ENCODE measurements at regions not wholly inside any gene's neighbourhood (a gene's known extent, or its start where the extent isn't known, plus 50 kb on each side); places are given as distances from the start of the nearest gene placed in this dataset.

DNA sequence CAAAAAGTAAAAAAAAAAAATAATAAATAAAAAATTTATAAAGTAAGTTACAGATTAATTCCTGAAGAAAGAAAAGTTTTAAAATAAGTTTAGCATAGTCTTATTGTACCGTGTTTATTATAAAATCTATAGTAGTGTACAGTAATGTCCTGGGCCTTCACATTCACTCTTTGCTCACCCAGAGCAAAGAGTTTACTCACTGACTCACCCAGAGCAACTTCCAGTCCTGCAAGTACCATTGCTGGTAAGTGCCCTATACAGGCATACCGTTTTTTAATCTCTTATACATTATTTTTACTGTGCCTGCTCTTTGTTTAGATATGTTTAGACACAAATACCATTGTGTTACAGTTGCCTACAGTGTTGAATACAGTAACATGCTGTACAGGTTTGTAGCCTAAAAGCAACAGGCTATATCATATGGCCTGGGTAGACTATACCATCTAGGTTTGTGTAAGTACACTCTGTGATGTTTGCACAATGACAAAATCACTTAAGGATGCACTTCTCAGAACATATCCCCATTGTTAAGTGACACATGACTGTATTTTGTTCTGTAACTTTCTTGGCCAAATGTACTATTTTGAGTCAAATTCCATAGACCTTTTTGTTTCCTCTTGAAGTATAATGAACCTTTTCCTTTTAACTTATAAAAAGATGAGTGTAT, 199.0 kb upstream of the NUDT6 start (continued):
- TF ChIP-seq, protein P1, sequence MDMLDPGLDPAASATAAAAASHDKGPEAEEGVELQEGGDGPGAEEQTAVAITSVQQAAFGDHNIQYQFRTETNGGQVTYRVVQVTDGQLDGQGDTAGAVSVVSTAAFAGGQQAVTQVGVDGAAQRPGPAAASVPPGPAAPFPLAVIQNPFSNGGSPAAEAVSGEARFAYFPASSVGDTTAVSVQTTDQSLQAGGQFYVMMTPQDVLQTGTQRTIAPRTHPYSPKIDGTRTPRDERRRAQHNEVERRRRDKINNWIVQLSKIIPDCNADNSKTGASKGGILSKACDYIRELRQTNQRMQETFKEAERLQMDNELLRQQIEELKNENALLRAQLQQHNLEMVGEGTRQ (IDR thresholded peaks at IDR 0.05; ENCODE audit: low read depth, low read length): no peak
- no peak for TF ChIP-seq FOS (IDR thresholded peaks at IDR 0.05; ENCODE audit: low read depth, low read length)

DNA sequence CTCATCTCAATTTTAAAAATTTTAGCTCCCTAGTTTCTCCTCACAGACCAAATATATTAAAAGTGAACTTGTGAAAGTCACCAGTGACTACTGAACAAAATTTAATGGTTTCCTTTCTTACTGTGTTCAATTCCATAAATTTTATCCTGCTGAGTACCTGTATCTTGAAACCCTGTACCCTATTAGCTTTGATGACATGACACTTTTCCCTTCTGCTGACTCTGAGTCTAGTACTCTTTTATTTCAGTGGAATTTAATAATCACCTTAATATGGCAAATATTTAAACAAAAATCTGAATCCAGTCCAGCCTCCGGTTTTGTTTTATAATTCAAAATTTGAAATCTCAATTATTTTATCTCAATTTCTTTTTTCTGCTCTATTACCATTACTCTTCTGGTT, 203.1 kb upstream of the NUDT6 start:
- Histone ChIP-seq H3K27ac (ENCODE audit: insufficient read depth, low read length) (no peak overlapping the region), H3K14ac (replicated peaks; ENCODE audit: low read depth, low read length) (no peak overlapping the region), H3K18ac (ENCODE audit: low read depth, low read length) (no peak overlapping the region), H3K9me1 (ENCODE audit: insufficient read depth, low read length) (no peaks in the 10 kb centered on the region; the same call in 1 of the 2 replicates), H3K36me3 (ENCODE audit: control insufficient read depth, insufficient read depth, low read length) (no peaks in the 10 kb centered on the region), H3K4me2 (ENCODE audit: low read depth, low read length) (no peak overlapping the region), H3K23ac (ENCODE audit: low read depth, low read length) (no peak overlapping the region), H3K4ac (ENCODE audit: low read depth, low read length) (no peak overlapping the region), H3K27me3 (ENCODE audit: control insufficient read depth, insufficient read depth, low read length) (no peaks in the 10 kb centered on the region), H4K5ac (ENCODE audit: low read depth, low read length) (no peak overlapping the region), H3K56ac (ENCODE audit: extremely low read depth, insufficient read depth, low read length) (no peak overlapping the region), H3K9ac (ENCODE audit: low read depth, low read length) (no peak overlapping the region), H3K4me3 (ENCODE audit: insufficient read depth, low read depth, low read length) (no peak overlapping the region), H2AFZ (replicated peaks; ENCODE audit: low read length, poor library complexity) (no peak overlapping the region), H2BK20ac (ENCODE audit: low read depth, low read length) (no peak overlapping the region), H4K91ac (ENCODE audit: insufficient read depth, low read depth, low read length) (no peak overlapping the region), H3K9me3 (ENCODE audit: control insufficient read depth, insufficient read depth, low read length) (no peaks in the 10 kb centered on the region), H4K20me1 (ENCODE audit: insufficient read depth, low read length) (peaks cover 2% of the 10 kb centered on the region; the same call in 1 of the 2 replicates), H2BK120ac (ENCODE audit: low read depth, low read length) (no peak overlapping the region), H4K8ac (ENCODE audit: low read depth in 2 of 2, low read length in 2 of 2) (no peak overlapping the region), H2AK5ac (ENCODE audit: low read depth, low read length) (no peak overlapping the region), H3K4me1 (ENCODE audit: control insufficient read depth, insufficient read depth, low read length) (no peaks in the 10 kb centered on the region; the same call in 1 of the 2 replicates), H2AK9ac (replicated peaks; ENCODE audit: low read depth, low read length, poor library complexity) (no peak overlapping the region), H2BK5ac (ENCODE audit: low read depth, low read length, poor library complexity, severe bottlenecking) (no peak overlapping the region), H2BK15ac (ENCODE audit: low read depth, low read length) (no peak overlapping the region), H3K79me1 (ENCODE audit: low read depth in 1 of 2, low read length in 2 of 2) (0 out of 4 replicates have a peak, but pooled peaks cover 0 to 3% of the 10 kb centered on the region in 2 experiments)
- CTCF ChIA-PET: interaction anchor here (0.6 to 1.1 kb wide), 3 partner anchors 16 to 1136 kb away, joined by 3 to 4 read pairs (median 3); no protein-coding TSS in a partner anchor
- 100% methylated on average over 1 of the region's 1 CpG; no CpG with 5 or more reads in 1 of the 2 experiments for WGBS, 2 experiments (ENCODE audit: extremely low coverage in 2 of 2, insufficient read length in 1 of 2)
- no peak for ATAC-seq (ENCODE audit: low read depth)
- POLR2A ChIA-PET (ENCODE audit: unreplicated experiment): no interaction called here
- intact Hi-C loops (cut with micrococcal nuclease) (loop anchor here (5.0 to 10.0 kb wide), 3 partner anchors 439 to 707 kb away; no protein-coding TSS in a partner anchor), dilution Hi-C loops (cut with HindIII; ENCODE audit: low sequenced_read_pairs, unreplicated experiment) (no loop called here), in situ Hi-C loops (cut with MboI; ENCODE audit: low sequenced_read_pairs) (no loop called here)
- no TSS peak for BruUV-seq (replicated peaks)
- TF ChIP-seq MAFK (IDR thresholded peaks at IDR 0.05; ENCODE audit: low read depth, low read length): peak; percentile 68
- no peak for TF ChIP-seq CEBPB (IDR thresholded peaks at IDR 0.05; ENCODE audit: low read depth, low read length)
- TF ChIP-seq MAZ (IDR thresholded peaks at IDR 0.05; ENCODE audit: borderline replicate concordance, low read depth, low read length): no peak
- no peak for DNase-seq
